NB4 (cell line): ENCODE measurements at regions not wholly inside any gene's neighbourhood (a gene's known extent, or its start where the extent isn't known, plus 50 kb on each side); places are given as distances from the start of the nearest gene placed in this dataset.
"Not testable (repeated sequence)": the region's sequence is repeated elsewhere in the genome, so short reads cannot be mapped to it uniquely, and the experiment has no call there.

Source experiments
- DNase-seq: peaks from one replicate; pipeline ENCODE4 v3.0.0; 2010; ENCODE audit warnings: low read depth
- H3K4me3 ChIP-seq: one replicate; pipeline ENCODE4 v1.5.1; 2011; ENCODE audit warnings: mild to moderate bottlenecking, low read depth, low read length, moderate library complexity
- MAX ChIP-seq: IDR thresholded peaks from 2 replicates; pipeline ENCODE4 v1.6.1; 2011; ENCODE audit warnings: low read depth, low read length
- MYC ChIP-seq: IDR thresholded peaks from 2 replicates; pipeline ENCODE4 v1.6.1; 2011; ENCODE audit warnings: low read depth, low read length
- POLR2A ChIP-seq: IDR thresholded peaks from 2 replicates; pipeline ENCODE4 v1.6.1; 2011; ENCODE audit warnings: mild to moderate bottlenecking; ENCODE audit not compliant: insufficient read length; ENCODE audit errors: extremely low read depth
- TF ChIP-seq, protein P1 (sequence below): IDR thresholded peaks from one replicate; pipeline ENCODE4 v1.5.1; 2012; ENCODE audit warnings: low read depth, low read length

- no peak overlapping the region for H3K4me3 ChIP-seq
- DNase-seq = peak; percentile 53
- TF ChIP-seq, protein P1, sequence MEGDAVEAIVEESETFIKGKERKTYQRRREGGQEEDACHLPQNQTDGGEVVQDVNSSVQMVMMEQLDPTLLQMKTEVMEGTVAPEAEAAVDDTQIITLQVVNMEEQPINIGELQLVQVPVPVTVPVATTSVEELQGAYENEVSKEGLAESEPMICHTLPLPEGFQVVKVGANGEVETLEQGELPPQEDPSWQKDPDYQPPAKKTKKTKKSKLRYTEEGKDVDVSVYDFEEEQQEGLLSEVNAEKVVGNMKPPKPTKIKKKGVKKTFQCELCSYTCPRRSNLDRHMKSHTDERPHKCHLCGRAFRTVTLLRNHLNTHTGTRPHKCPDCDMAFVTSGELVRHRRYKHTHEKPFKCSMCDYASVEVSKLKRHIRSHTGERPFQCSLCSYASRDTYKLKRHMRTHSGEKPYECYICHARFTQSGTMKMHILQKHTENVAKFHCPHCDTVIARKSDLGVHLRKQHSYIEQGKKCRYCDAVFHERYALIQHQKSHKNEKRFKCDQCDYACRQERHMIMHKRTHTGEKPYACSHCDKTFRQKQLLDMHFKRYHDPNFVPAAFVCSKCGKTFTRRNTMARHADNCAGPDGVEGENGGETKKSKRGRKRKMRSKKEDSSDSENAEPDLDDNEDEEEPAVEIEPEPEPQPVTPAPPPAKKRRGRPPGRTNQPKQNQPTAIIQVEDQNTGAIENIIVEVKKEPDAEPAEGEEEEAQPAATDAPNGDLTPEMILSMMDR = no peak
- TF ChIP-seq POLR2A (no peak), MAX (no peak), MYC (no peak)
These were observed 91.1 kb upstream of the CLPB start for GRCh38 chr11:72525466-72525865.

GRCh38 chr11:72524711-72525110 is 90.4 kb upstream of the CLPB start:
- DNase-seq = no peak
- TF ChIP-seq POLR2A (no peak), MYC (no peak), MAX (no peak)
- TF ChIP-seq, protein P1 = no peak
- no peak overlapping the region for H3K4me3 ChIP-seq

GRCh38 chr11:72523991-72524390 is 89.7 kb upstream of the CLPB start:
- TF ChIP-seq MAX = no peak
- TF ChIP-seq MYC = no peak
- TF ChIP-seq, protein P1 = no peak
- TF ChIP-seq POLR2A = no peak
- no peak for DNase-seq

DNA sequence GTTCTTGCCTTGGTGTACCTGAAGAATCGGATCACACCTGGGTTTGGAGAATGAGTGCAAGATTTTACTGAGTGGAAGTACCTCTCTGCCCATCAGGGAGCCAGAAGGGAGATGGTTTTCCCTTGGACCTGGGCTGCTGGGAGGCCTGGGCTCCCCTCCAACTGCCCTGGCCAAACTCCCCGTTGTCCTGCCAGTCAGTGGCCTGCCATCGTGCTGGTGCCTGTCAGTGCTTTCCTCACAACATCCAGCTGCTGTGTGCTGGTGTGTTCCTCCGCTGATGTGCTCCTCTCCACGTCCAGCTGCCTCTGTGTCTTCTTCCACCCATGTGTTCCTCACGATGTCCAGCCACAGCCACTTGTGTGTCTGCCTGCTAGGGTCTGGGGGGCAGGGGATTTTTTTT is 87.9 kb upstream of the CLPB start:
- no peak overlapping the region for H3K4me3 ChIP-seq
- TF ChIP-seq MAX (no peak), POLR2A (no peak), MYC (no peak)
- TF ChIP-seq, protein P1 = no peak
- DNase-seq = no peak

More at GRCh38 chr11:72523991-72524390, 89.7 kb upstream of the CLPB start:
- H3K4me3 ChIP-seq = no peak overlapping the region

GRCh38 chr11:72521664-72522063 is 87.3 kb upstream of the CLPB start:
- H3K4me3 ChIP-seq = no peak overlapping the region
- TF ChIP-seq, protein P1 = no peak
- TF ChIP-seq MYC (no peak), POLR2A (no peak), MAX (no peak)
- DNase-seq = no peak

GRCh38 chr11:72520815-72521214 is 86.5 kb upstream of the CLPB start:
- no peak for DNase-seq
- TF ChIP-seq MAX (no peak), POLR2A (no peak), MYC (no peak)
- TF ChIP-seq, protein P1 = no peak
- H3K4me3 ChIP-seq = no peak overlapping the region

GRCh38 chr11:72519882-72520281 is 85.6 kb upstream of the CLPB start:
- DNase-seq, H3K4me3 ChIP-seq: not testable (repeated sequence)
